Ammon's horn (tissue), 1 donor: ENCODE measurements at regions not wholly inside any gene's neighbourhood (a gene's known extent, or its start where the extent isn't known, plus 50 kb on each side); places are given as distances from the start of the nearest gene placed in this dataset.

Source experiments
- DNase-seq: peaks from one replicate; pipeline ENCODE4 v3.0.0-alpha.2; 2016; ENCODE audit warnings: low spot score

DNA sequence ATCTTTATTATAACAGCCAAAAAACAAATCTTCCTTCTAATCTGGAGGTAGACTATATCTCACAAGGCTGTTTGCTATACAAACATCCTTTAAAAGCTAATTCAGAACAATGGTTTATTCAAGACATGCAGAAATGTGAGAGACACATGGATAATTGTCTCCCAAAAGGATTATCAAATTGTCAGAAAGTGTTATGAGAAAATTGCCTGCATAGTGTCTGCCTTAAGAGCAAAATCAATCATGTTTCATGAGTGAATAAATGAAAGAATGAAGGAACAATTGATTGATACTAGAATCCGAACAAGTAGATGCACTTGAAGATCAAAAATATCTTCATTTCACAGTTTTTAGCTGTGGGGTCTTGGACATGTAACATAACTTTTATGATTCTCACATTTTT lies 621.7 kb upstream of the BOD1L1 start:
- no peak for DNase-seq

DNA sequence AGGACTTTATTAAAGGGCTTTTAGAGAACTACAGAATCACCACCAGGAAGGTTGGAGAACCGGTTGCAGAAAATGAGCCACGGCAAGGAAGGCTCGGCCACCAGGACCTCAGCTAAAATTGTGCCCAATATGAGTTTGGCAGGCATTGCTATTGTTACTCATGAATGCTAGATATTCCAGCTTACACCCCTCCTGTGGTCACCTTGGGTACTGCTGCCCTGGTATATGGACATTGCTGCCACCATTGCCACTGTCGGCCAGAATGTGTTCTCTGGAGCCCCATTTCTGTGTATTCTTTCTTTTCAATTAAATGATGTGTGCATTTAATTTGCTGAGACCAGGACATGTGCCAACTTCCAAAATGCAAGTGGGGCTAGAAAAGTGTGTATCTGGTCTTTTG lies 626.7 kb upstream of the BOD1L1 start:
- DNase-seq, result peak; percentile 13

DNA sequence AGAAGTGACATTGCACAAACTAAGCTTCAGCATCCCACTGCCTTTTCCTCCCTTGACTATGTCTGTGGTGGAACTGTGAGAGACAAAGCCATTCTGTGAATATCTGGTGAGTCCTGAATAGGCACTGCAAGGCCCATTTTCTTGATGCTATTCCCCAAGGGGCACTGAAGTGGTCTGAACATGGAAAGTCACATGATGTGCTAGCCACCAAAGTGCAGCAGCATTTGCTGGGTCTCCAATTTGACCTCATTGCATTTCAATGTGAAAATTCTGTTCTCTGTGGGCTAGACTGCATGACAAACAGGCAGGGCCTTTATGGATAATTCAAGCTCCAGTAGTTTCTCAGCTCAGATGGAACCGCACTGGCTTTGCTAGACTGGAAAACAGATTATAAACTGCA lies 627.4 kb upstream of the BOD1L1 start:
- DNase-seq, result peak; percentile 55

DNA sequence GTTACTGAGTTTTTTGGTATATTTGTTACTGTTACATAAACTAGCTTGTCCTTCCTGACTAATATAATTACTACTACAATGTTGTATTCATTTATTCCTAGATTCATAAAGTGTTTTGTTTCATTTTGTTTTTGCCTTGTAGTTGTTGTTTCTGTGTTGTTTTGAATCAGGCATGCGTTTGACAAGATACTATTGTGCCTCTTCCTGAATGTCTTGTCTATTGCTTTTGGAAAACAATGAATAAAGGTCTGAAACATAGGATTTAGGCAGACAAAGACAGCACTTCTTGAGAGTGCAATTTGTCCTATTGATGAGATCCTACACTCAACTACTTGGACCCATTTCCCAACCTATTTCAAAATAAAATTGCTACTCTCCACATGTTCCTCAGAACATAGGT lies 630.4 kb upstream of the BOD1L1 start:
- DNase-seq, result peak; percentile 35

DNA sequence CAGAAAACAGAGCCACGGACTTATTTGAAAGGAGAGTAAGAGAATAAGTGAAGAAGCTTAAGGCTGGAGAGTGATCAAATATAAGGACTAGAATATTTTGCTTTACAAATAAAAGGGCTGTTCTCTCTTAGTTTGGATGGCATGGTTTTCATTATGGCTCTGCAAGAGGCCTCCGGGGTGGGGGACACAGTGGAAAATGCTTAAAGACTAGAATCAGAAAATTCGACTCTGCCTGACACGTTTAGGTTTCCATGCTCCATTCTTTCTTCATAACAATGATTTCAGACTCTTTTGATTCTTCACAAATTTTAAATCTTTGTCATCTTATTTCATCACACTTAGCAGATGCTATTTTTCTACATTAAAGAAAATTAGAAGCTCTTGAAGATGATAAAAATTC lies 632.4 kb upstream of the BOD1L1 start:
- no peak for DNase-seq

DNA sequence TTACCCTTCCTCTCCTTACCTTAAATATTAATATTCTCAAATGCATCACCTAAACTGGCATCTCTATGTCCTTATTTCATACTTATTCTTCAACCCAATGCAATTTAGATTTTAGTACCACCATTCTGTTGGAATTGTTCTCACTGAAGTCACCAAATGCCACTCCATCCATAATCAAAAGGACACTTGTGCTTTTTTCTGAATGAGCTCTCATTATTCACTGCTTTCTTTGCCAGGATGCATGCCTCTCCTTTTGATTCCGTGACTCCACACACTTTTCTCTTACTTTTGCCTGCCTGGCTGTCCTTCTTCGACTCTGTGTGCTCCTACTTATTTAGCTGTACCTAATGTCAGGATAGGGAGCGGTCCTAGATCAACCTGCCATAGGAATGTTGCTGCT lies 633.1 kb upstream of the BOD1L1 start:
- DNase-seq, result no peak

DNA sequence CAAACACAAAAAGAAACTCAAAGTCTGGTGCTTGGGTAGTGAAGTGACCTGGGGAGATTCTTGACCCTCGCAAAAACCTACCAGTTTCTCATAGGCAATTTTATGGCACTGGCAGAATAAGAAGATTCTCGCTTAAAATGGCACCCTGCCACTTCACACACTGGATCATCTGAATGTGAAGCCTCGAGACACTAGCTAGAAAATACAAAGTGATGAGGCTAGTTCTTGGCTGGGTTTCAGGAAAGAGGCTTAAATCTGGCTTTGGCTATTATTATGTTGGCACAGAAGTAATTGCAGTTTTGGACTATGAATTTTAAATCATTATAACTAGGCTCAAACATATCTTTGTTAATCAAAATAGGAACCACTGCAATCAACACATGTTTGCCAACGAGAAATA lies 634.7 kb upstream of the BOD1L1 start:
- DNase-seq, result no peak

DNA sequence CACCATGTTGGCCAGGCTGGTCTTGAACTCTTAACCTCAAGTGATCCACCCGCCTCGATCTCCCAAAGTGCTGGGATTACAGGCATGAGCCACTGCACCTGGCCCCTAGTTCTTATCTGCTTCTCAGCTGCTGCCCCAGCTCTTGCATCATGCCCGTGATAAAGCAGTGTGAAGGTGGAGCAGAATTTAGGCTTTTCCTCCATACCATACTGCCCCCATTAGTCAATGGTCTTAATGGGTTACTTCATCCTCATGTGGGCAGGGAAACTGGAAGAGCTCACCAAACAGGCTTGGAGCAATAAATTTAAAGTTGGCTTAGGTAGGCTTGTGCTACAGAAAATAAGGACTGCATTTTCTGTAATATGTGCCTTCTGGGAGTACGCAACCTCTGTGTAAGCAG lies 636.9 kb upstream of the BOD1L1 start:
- DNase-seq, result no peak

DNA sequence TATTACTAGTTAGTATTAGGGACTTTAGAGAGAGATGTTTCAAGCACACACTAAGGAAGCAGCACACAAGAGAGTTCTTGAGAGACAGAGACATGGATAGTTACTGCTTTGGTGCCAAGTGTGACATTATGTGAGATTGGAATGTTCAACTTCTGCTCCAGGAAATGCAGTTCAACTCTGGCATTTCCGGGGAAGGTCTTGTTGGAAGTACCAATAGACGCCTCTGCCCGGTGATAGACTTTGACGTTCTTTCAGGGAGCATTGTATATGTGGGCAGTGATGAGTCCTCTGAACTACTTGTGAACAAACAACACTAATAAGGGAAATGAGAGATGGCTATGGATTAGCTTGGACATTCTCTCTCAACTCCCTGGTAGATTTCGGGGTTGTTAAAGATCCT lies 638.1 kb upstream of the BOD1L1 start:
- DNase-seq, result no peak

DNA sequence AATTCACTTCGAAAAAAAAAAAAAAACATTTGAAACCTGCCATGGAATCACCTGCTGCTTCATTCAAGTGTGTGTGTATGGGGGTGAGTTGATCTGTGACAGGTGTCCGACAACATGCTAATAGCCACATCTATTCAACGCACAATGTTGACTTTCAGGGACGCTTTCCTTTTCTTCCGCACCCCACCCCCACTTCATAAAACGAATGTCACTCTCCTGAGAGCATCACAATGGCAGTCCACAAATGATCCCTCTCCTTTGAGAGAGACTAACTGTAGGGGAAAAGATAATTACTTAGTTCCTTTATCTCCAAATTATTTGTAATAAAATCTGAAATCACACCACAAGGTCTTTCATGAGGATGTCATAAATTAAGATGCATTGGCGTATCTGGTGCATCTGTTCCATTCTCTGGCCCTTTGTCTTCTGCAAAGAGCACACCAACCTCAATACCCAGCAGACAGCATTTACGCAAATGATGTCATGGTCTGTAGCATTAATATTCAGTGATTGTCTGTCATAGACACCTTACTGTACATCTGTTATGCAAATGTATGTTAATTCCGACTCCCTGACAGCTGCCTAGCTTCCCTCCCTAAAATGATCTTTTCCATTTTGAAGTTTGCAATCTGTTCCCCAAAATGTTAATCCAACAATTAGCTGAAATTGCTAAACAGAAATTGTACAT lies 640.0 kb upstream of the BOD1L1 start:
- peak; percentile 11 for DNase-seq

DNA sequence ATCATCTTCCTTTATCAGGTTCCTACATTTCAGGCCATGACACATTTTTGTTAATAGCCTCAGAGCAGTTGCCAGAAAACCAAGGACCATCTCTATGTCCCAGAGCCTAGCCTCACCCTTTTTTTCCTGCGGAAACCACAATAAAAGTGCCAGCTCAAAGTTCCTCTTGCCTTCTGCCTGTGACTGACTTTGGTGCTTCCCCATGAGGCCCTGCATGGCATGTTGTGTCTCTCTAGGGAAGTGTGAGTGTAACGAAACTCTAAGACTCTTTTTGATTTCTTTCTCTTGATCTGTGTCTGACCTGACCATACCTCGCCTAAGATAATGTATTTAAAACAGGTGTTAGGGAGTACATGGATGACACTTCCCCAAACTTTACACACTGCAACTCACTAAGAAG lies 642.3 kb upstream of the BOD1L1 start:
- DNase-seq, result peak; percentile 71

DNA sequence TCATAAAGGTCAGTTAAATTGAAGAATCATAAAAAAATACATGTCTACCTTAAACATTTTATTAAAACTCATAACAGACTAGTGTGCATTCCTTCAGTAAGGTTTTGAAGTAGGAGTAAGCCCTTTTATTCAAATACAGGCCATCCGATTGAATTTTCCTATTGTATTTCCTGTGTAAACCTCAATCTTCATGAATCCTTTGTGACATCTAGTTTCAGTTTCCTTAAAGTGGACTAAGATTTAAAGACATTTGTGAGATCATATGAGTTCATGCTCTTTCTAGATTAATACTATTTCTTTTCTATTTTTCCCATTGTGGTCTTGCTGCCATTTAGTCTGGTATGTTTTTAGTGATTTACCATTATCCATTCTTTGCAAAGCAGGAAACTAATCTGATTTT lies 644.7 kb upstream of the BOD1L1 start:
- DNase-seq, result no peak

DNA sequence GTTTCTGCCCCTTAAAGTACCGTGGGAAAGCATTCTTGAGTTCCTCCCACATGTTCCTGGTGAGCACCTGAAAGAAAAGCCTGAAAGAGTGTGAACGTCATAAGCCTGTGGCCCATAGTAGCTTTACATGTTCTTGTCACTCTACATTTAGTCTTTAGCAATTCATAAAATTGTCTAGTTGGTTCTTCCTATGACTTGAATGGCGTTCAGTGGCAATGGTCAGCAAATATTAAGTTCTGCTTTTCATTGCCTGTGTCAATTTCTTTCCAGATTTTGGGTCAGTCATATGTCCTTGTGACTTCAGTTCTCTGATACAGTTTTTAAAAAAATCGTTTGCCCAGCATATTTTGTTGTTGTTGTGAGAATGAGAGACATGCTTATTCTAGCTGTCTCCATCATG lies 650.0 kb upstream of the BOD1L1 start:
- DNase-seq, result no peak

DNA sequence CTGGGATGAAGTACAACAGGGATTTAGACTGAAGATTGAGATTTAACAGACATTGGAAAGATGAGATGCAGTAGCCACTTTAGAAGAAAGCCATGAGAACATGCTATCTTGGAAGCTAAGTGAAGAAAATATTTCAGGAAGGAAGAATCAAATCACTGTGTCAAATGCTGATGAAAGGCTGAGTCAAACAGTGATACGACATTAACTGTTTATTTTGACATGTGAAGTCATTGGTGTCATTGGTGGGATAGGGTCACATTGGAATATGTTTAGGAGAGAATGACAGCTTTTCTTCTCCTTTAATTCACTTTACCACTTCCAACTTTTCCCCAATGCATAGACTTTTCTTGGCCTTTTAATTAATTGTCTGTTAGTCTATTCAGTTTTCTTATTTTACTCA lies 653.0 kb upstream of the BOD1L1 start:
- DNase-seq, result no peak

DNA sequence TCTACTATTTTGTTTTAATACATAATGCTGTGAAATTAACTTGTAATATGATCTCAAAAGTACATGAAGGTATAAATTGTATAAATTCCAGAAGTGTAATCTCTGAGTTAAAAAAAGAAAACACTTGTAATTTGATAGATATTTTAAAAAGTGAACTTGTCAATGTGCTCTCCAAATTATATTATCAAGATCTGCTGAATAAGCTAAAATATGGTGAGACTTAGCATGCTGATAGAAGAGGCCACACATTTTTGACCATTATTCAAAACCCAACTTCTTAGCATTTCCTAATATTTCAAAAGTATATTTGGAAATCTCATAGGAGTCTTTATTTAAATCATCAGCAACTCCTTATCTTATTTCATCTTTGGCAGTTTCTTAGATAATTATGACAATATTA lies 657.1 kb upstream of the BOD1L1 start:
- no peak for DNase-seq

DNA sequence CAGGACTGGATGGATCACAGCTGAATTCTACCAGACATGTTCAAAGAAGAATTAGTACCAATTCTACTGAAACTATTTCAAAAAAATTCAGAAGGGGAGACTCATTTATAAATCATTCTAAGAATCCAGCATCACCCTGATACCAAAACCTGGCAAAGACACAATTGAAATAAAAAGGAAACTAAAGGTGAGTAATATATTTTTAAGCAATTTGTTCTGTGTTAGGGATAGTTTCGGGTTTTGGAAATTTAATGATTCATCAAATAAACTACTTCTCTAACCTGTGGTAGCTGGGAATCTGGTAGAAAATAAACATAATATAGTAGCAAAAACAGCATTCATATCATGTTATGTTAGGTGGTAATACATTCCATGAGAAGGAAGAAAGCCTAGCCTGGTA lies 662.2 kb upstream of the BOD1L1 start:
- no peak for DNase-seq

DNA sequence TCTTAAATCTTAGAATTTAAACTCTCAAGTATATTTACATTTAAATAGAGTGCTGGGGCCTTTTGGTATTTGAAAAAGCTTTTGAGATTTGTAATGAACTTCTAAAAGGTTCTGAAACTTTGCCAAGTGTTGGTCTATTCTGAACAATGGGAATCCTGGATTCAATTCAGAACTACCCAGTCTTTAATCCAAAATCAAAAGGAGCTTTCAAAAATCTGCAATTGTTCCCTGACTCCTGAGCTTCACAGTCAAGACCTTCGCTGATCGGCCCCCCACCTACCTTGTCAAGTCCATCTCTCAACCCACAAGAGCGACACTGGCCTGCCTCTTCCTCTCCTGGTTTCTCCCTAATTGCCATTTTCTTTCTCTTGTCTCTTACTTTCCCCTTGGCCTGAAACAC lies 666.1 kb upstream of the BOD1L1 start:
- DNase-seq, result no peak

DNA sequence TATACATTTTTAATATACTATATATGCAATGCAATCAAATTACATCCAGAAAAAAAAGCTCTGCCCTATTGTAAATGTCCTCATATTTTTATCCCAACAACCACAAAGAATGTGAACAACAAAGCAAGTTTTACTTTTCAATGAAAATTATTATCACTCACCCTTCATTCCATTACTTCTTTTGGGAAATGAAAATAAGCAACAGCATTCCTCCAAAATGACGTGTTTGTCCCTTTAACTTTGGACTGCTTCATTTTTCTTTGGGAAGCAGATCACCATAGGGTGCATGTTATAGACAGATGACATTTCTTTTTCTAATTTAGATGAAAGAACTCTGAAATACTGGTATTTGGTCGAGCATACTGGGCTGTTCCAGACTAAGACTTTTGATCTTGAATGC lies 667.1 kb upstream of the BOD1L1 start:
- no peak for DNase-seq

DNA sequence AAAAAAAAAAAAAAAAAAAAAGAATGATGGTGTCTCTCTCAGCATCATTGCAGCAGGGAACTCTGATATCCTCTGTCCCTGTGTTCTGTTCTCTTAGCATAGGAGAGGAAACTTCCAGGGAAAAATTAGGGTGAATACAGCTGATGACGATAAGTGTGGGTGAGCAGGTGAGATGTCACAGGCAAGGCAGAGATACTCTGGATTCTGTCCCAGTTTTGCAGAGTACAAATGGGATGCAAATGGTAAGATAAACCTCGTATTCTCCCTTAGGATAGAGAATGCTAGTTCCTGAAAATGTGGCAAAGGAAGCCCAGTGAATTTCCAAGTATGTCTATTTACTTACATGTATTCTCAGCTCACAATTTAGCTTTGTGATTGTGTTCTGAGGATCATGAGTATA lies 671.6 kb upstream of the BOD1L1 start:
- no peak for DNase-seq

DNA sequence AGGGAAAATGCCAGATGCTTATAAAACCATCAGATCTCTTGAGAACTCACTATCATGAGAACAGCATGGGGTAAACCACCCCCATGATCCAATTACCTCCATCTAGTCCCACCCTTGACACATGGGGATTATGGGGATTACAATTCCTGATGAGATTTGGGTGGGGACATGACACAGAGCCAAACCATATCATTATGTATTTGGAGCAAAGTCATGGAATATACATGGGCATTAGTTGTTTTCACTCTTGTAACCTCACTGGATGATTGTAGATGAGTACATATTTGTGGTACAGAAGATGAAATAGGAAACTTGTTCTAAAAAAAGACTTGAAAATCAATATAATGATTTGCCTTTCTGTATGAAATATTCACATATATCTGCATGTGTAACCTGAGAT lies 674.5 kb upstream of the BOD1L1 start:
- no peak for DNase-seq

DNA sequence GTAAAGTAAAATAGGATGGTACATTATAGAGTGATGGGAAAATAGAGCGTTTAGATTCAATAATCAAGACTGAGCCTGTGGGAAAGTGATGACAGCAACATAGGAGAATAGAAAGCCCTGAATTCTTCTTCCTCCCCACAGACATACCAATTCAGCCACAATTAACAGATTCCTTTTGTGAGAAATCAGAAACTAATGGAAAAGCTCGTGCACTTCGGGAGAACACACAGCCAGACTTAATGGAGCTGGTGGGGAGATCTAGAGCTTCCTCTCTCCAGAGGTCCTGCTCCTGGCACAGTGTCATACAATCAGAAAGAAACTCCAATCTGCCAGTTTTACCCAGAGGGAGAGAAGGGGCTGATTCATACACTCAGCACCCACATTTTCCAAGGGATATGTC lies 676.3 kb upstream of the BOD1L1 start:
- DNase-seq, result no peak

DNA sequence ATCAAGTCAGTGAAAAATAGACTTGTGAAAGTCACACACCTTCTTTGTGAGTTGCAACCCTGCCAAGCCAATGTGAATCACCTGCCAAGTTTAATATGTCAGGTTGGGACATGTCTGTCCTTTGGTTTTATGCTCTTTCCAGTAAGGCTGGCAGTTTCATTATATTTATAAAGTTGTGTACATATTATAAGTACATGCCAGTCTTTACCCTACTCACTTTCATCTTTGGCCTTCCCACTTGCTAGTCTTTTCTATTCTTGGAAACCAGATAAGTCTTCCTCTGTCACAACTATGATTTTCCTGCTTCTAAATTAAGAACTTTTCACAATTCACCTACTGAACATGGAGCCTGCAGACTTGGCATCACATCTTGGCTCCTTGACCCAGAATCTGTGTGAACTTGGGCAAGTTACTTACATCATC lies 680.7 kb upstream of the BOD1L1 start:
- no peak for DNase-seq

DNA sequence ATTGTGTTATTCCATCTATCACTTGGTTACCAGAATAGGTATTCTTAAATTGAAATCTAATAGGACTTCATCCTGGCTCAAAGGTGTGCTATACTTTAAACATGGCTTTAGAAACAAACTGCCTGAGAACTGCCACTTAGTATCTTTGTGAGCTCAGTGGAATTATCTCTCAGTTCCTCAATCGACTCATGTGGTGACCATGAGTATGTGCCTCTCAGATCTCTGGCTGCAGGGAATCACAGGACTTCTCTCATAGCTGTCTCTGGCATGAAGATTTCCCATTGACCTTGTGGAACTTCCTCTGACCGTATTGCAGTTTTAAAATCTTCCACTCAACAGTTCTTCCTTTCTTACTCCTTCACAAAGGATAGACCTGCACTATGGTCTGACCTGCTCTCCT lies 681.9 kb upstream of the BOD1L1 start:
- DNase-seq, result peak; percentile 43

DNA sequence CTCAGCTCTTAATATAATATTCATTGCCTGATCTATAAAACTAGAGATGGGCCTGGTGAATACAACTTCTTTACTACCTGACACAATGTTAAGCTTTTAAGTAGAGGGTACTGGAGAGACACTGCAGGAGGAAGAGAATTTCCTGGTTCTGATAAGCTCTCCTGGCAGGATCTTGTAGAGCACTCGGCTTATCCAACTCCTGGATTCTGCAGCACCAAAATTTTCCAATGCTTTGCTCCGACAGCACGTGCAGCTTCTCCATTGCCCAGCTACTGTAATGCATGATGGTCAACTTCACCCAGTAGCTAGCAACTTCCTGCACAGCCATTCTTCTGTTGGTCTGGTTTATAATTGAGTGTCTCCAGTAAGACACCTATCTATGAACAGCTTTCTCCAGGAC lies 686.2 kb upstream of the BOD1L1 start:
- DNase-seq, result no peak

DNA sequence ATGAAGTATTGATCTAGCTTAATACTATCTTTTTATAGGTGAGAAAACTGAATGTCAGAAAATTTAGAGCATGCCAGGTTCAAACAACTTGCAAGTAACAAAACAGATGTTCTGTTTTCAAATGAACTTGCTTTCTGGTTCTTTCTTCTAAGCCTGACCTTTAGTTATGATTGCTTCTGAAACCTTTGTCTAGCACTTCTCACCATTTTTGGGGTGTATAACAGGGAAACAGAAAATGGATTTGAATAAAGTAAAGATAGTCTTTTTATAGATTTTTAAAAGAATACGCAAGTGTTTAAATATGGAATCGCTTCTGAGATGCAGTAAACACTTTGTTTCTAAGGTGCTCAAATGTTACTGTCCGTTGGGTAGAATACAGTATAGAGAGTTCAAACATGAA lies 687.2 kb upstream of the CPEB2 start:
- no peak for DNase-seq
